HL-60 (cell line): ENCODE measurements at regions not wholly inside any gene's neighbourhood (a gene's known extent, or its start where the extent isn't known, plus 50 kb on each side); places are given as distances from the start of the nearest gene placed in this dataset.

Source experiments
- DNase-seq, 2 experiments: peaks; one replicate each; pipeline ENCODE4 v3.0.0-alpha.2; 2010 to 2020; ENCODE audit warnings: low read depth in 1 of 2, low spot score in 1 of 2
- H3K27ac ChIP-seq: fragments of 250-450 bp; sonication (Bioruptor Pico); replicated peaks from 2 replicates; pipeline ENCODE4 v1.5.1; 2020; ENCODE audit warnings: mild to moderate bottlenecking, moderate library complexity
- H3K27me3 ChIP-seq: fragments of 250-450 bp; sonication (Bioruptor Pico); 2 replicates; pipeline ENCODE4 v1.5.1; 2021; ENCODE audit warnings: mild to moderate bottlenecking, moderate library complexity; ENCODE audit not compliant: insufficient read depth, poor library complexity, severe bottlenecking
- H3K4me3 ChIP-seq: replicated peaks from 2 replicates; pipeline ENCODE4 v1.5.1; 2011; ENCODE audit warnings: mild to moderate bottlenecking, control low read depth, low read length; ENCODE audit not compliant: insufficient read depth
- GABPA ChIP-seq: IDR thresholded peaks from 2 replicates; pipeline ENCODE4 v1.6.1; 2012; ENCODE audit warnings: low read depth
- POLR2AphosphoS5 ChIP-seq: IDR thresholded peaks from 2 replicates; pipeline ENCODE4 v1.6.1; 2012; ENCODE audit warnings: low read depth
- SPI1 ChIP-seq: IDR thresholded peaks from 2 replicates; pipeline ENCODE4 v1.6.1; 2012; ENCODE audit warnings: low read depth, mild to moderate bottlenecking, borderline replicate concordance
- TF ChIP-seq, protein P1 (sequence below): IDR thresholded peaks from 2 replicates; pipeline ENCODE4 v1.6.1; 2012; ENCODE audit warnings: low read depth; ENCODE audit not compliant: insufficient replicate concordance
- TF ChIP-seq, protein P2 (sequence below): IDR thresholded peaks from one replicate; pipeline ENCODE4 v1.5.1; 2011; ENCODE audit warnings: low read length, control low read depth, inconsistent platforms; ENCODE audit not compliant: insufficient read depth

DNA sequence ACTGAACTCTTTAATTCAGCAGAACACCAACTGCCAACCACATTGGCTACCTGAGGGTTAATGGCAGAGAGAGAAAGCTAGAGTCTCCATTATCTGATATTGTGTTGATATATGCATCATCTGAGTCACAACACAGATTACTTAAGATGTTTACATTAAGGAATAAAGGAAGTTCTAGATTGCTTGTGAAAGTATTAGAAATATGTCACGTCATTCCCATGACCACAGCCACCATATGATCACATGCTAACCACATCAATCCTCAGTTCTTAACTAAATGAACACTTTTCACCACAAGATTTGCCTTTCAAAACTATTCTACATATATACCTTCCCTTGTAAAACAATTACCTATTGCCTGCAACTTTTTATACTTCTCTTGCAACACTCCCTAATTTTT is 337.9 kb downstream of the FGFR2 start:
- DNase-seq: peak; percentile 9 to 29
- no peak overlapping the region for H3K4me3 ChIP-seq
- TF ChIP-seq, protein P1, sequence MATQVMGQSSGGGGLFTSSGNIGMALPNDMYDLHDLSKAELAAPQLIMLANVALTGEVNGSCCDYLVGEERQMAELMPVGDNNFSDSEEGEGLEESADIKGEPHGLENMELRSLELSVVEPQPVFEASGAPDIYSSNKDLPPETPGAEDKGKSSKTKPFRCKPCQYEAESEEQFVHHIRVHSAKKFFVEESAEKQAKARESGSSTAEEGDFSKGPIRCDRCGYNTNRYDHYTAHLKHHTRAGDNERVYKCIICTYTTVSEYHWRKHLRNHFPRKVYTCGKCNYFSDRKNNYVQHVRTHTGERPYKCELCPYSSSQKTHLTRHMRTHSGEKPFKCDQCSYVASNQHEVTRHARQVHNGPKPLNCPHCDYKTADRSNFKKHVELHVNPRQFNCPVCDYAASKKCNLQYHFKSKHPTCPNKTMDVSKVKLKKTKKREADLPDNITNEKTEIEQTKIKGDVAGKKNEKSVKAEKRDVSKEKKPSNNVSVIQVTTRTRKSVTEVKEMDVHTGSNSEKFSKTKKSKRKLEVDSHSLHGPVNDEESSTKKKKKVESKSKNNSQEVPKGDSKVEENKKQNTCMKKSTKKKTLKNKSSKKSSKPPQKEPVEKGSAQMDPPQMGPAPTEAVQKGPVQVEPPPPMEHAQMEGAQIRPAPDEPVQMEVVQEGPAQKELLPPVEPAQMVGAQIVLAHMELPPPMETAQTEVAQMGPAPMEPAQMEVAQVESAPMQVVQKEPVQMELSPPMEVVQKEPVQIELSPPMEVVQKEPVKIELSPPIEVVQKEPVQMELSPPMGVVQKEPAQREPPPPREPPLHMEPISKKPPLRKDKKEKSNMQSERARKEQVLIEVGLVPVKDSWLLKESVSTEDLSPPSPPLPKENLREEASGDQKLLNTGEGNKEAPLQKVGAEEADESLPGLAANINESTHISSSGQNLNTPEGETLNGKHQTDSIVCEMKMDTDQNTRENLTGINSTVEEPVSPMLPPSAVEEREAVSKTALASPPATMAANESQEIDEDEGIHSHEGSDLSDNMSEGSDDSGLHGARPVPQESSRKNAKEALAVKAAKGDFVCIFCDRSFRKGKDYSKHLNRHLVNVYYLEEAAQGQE: no peak
- TF ChIP-seq, protein P2, sequence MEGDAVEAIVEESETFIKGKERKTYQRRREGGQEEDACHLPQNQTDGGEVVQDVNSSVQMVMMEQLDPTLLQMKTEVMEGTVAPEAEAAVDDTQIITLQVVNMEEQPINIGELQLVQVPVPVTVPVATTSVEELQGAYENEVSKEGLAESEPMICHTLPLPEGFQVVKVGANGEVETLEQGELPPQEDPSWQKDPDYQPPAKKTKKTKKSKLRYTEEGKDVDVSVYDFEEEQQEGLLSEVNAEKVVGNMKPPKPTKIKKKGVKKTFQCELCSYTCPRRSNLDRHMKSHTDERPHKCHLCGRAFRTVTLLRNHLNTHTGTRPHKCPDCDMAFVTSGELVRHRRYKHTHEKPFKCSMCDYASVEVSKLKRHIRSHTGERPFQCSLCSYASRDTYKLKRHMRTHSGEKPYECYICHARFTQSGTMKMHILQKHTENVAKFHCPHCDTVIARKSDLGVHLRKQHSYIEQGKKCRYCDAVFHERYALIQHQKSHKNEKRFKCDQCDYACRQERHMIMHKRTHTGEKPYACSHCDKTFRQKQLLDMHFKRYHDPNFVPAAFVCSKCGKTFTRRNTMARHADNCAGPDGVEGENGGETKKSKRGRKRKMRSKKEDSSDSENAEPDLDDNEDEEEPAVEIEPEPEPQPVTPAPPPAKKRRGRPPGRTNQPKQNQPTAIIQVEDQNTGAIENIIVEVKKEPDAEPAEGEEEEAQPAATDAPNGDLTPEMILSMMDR: no peak
- H3K27me3 ChIP-seq: no peaks in the 10 kb centered on the region
- H3K27ac ChIP-seq: no peak overlapping the region

DNA sequence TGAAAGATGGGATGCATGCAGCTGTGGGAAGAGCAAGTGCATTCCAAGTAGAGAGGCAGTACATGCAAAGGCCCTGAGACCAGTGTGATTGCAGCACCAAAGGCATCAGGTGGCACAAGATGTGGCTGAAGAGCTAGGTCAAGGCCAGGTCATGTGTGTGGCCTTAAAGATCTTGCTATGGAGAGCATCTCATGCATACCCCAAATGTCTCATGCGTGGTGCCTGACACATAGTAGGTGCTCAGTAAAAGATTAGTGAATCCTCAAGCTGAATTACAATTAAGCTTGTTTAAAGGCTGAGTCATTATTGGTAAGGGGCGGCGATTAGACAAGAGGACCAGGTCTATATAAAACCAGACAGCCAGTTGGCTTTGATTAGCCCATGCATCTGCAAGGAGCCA is 336.6 kb downstream of the FGFR2 start:
- TF ChIP-seq, protein P2: no peak
- TF ChIP-seq SPI1 (no peak), GABPA (no peak), POLR2AphosphoS5 (no peak)
- TF ChIP-seq, protein P1: no peak
- no peak for DNase-seq
- Histone ChIP-seq H3K27ac (no peak overlapping the region), H3K27me3 (no peaks in the 10 kb centered on the region), H3K4me3 (no peak overlapping the region)

DNA sequence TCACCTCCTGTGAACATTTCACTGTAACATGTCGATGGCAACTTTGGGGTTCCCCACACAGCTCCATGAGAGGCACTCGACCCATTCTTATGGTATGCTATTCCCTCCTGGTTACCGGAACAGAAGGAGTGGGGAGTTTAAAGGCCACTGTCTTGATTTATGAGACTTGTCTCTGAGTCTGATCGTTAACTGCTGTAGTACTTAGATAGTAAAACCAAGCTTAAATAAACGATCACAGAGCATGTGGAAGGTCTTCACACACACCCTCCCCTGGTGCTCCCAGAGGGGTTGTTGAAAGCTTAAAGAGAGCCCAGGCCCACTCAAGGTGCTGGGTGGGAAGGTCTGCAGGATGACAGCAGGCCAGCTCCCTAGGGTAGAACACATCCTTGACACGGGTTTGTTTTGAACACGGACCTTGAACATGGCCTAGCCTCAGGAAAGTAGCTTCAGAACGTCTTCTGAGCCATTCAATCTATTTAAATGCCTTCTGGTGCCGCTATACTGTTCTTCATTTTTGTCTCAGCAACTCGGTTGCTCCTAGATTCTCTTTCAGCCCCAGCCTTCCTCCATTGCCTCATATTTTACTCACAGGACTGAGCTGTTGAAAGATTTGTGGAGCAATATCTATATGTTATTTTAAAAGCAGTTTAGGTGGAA is 335.3 kb downstream of the FGFR2 start:
- TF ChIP-seq POLR2AphosphoS5 (no peak), GABPA (no peak)
- TF ChIP-seq, protein P1: no peak
- DNase-seq: peak in 1 of 2 experiments; percentile 11
- H3K27me3 ChIP-seq: no peaks in the 10 kb centered on the region
- H3K27ac ChIP-seq: no peak overlapping the region; the same call in 1 of the 2 replicates
- no peak overlapping the region for H3K4me3 ChIP-seq

DNA sequence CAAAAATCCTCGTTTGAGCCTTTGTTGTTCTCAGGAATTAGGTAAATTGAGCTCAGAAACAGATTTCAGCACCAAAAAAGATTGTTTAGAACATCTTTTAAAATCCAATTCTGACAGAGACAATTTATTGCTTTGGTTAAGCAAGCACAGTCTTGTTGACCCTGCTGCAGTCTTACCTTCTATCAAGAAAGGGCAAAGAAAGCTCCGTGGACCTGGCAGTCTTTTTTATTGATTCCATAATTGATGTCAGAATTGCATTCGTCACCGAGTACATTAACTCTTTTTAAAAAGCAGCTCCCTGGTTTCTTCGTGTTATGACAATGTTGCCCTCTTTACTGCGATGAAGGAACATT is 334.8 kb downstream of the FGFR2 start:
- no peak overlapping the region for H3K4me3 ChIP-seq
- no peaks in the 10 kb centered on the region for H3K27me3 ChIP-seq
- no peak for TF ChIP-seq POLR2AphosphoS5
- TF ChIP-seq GABPA: no peak
- TF ChIP-seq, protein P2: no peak
- TF ChIP-seq SPI1: no peak
- H3K27ac ChIP-seq: no peak overlapping the region; the same call in 1 of the 2 replicates
- no peak for DNase-seq
